T-helper 2 cell treated with Interferon-gamma antibody and Interleukin-4, amounts not matched to agents 5 μg/mL and 100 μg/mL, for 36 hours (primary cell): ENCODE measurements at regions not wholly inside any gene's neighbourhood (a gene's known extent, or its start where the extent isn't known, plus 50 kb on each side); places are given as distances from the start of the nearest gene placed in this dataset.
"Not testable (repeated sequence)": the region's sequence is repeated elsewhere in the genome, so short reads cannot be mapped to it uniquely, and the experiment has no call there.

Experiments
- DNase-seq: peaks from one replicate; pipeline ENCODE4 v3.0.0; 2021; ENCODE audit warnings: low spot score
- H3K27ac Mint-ChIP-seq: one replicate; pipeline ENCODE4 v1.8.0; 2021; ENCODE audit warnings: mild to moderate bottlenecking, mixed read lengths
- H3K27me3 Mint-ChIP-seq: one replicate; pipeline ENCODE4 v1.8.0; 2021; ENCODE audit warnings: low read depth, mixed read lengths
- H3K36me3 Mint-ChIP-seq: one replicate; pipeline ENCODE4 v1.8.0; 2021; ENCODE audit warnings: low read depth, mixed read lengths
- H3K4me1 Mint-ChIP-seq: one replicate; pipeline ENCODE4 v1.8.0; 2021; ENCODE audit warnings: low read depth, mixed read lengths
- H3K4me3 Mint-ChIP-seq: one replicate; pipeline ENCODE4 v1.8.0; 2022; ENCODE audit warnings: mild to moderate bottlenecking, moderate library complexity, mixed read lengths
- H3K9me3 Mint-ChIP-seq: one replicate; pipeline ENCODE4 v1.8.0; 2021; ENCODE audit warnings: mixed read lengths

DNA sequence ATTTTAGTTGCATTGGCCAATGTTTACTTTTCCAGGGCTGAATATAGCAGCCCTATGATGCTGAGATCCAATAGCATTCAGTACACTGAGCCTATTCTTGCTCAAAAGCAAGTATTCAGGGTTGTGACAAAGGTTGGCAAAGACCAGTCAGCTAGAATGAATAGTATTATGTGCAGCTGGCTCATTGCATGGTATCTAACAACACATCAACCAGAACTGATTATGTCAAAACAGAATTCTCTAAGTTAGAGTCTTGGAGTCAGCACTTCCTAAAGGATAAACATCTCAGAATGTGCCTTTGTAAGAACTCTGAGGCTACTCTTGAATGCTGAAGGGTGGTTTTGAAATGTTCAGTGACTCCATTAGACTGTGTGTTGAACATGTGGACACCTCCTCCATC, 774.5 kb upstream of the RGMB start:
- DNase-seq = no peak
- no peaks in the 10 kb centered on the region for H3K36me3 Mint-ChIP-seq
- peaks cover 12% of the 10 kb centered on the region for H3K9me3 Mint-ChIP-seq
- no peak overlapping the region for H3K4me3 Mint-ChIP-seq
- H3K27ac Mint-ChIP-seq = no peak overlapping the region
- H3K27me3 Mint-ChIP-seq = no peaks in the 10 kb centered on the region
- H3K4me1 Mint-ChIP-seq = no peaks in the 10 kb centered on the region

GRCh38 chr5:98004463-98004862, 769.0 kb upstream of the RGMB start:
- H3K27me3 Mint-ChIP-seq = no peaks in the 10 kb centered on the region
- no peaks in the 10 kb centered on the region for H3K36me3 Mint-ChIP-seq
- no peak for DNase-seq
- H3K4me1 Mint-ChIP-seq = no peaks in the 10 kb centered on the region
- H3K9me3 Mint-ChIP-seq = no peaks in the 10 kb centered on the region
- H3K27ac Mint-ChIP-seq = no peak overlapping the region
- H3K4me3 Mint-ChIP-seq = no peak overlapping the region

- H3K4me3 Mint-ChIP-seq = no peak overlapping the region
- H3K4me1 Mint-ChIP-seq = no peaks in the 10 kb centered on the region
- no peak for DNase-seq
- no peaks in the 10 kb centered on the region for H3K9me3 Mint-ChIP-seq
- no peaks in the 10 kb centered on the region for H3K36me3 Mint-ChIP-seq
- no peaks in the 10 kb centered on the region for H3K27me3 Mint-ChIP-seq
- H3K27ac Mint-ChIP-seq = no peak overlapping the region
Measured at GRCh38 chr5:98016771-98017170, 756.7 kb upstream of the RGMB start.

DNA sequence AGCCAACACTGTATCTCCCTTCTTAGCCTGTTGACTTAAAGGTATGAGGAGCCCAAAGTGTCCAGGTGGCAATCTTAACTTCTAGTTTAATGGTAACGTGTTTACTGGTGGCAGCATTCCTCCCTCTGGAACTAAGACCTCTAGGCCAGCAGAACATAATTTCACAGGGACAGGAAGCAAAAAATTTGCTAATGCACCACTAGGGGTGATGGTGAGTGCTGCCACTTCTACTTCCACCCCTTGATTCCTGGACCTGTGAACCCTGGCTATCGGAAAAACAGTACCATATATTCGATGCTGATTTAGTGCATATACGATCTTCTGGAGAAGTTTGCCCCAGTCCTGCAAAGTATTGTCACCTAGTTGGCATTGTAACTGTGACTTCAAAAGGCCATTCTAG, 743.2 kb upstream of the RGMB start:
- H3K4me1 Mint-ChIP-seq, H3K27ac Mint-ChIP-seq, H3K4me3 Mint-ChIP-seq, DNase-seq, H3K36me3 Mint-ChIP-seq, H3K27me3 Mint-ChIP-seq: not testable (repeated sequence)
- peaks cover 14% of the 10 kb centered on the region for H3K9me3 Mint-ChIP-seq

GRCh38 chr5:98031036-98031435, 742.4 kb upstream of the RGMB start:
- not testable (repeated sequence) for H3K4me1 Mint-ChIP-seq, H3K27ac Mint-ChIP-seq, H3K4me3 Mint-ChIP-seq, H3K36me3 Mint-ChIP-seq, DNase-seq, H3K27me3 Mint-ChIP-seq
- peaks cover 10% of the 10 kb centered on the region for H3K9me3 Mint-ChIP-seq

DNA sequence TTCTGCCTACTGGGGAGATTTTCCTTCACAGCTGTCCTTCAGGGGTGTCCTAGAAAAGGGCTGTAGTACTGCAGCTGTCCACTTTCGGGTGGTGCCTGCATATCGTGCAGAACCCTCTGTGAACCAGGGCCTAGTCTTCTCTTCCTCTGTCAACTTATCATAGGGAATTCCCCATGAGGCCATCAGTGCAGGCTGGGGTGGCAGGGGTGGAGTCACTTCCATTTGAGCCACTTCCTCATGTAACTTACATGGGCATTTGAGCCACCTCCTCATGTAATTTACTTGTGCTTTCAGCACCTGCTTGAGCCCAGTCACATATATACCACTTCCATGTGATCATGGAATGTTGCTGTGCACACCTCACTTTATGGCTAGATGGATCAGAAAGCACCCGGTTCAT, 742.0 kb upstream of the RGMB start:
- Mint-ChIP-seq H3K4me3 (no peak overlapping the region), H3K27ac (no peak overlapping the region), H3K27me3 (no peaks in the 10 kb centered on the region), H3K4me1 (no peaks in the 10 kb centered on the region), H3K9me3 (peaks cover 10% of the 10 kb centered on the region), H3K36me3 (no peaks in the 10 kb centered on the region)
- no peak for DNase-seq

GRCh38 chr5:98031926-98032325, 741.5 kb upstream of the RGMB start:
- Mint-ChIP-seq H3K27me3 (no peaks in the 10 kb centered on the region), H3K4me1 (no peaks in the 10 kb centered on the region), H3K27ac (no peak overlapping the region), H3K36me3 (no peaks in the 10 kb centered on the region), H3K4me3 (no peak overlapping the region), H3K9me3 (peaks cover 10% of the 10 kb centered on the region)
- no peak for DNase-seq

DNA sequence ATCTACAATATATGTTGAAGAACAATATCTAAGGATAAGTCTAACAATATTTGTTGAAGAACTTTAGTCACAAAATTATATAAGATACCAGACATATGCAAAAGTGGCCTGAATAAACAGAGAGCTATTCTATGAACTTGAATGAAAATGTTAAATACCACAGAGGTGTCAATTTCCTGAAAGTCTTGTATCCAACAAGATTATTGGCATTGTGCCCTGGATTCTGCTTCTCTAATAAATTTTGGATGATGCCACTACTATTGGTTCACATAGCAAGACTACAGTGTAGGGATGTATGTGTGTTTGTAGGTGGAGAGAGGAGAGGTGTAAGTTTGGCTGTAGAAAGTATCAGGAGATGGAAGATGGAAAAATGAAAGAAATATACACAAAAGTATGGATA, 731.8 kb upstream of the RGMB start:
- no peak for DNase-seq
- H3K4me3 Mint-ChIP-seq = no peak overlapping the region
- H3K9me3 Mint-ChIP-seq = no peaks in the 10 kb centered on the region
- H3K4me1 Mint-ChIP-seq = no peaks in the 10 kb centered on the region
- H3K27me3 Mint-ChIP-seq = no peaks in the 10 kb centered on the region
- H3K36me3 Mint-ChIP-seq = no peaks in the 10 kb centered on the region
- H3K27ac Mint-ChIP-seq = no peak overlapping the region

GRCh38 chr5:98042521-98042920, 730.9 kb upstream of the RGMB start:
- no peak overlapping the region for H3K27ac Mint-ChIP-seq

DNA sequence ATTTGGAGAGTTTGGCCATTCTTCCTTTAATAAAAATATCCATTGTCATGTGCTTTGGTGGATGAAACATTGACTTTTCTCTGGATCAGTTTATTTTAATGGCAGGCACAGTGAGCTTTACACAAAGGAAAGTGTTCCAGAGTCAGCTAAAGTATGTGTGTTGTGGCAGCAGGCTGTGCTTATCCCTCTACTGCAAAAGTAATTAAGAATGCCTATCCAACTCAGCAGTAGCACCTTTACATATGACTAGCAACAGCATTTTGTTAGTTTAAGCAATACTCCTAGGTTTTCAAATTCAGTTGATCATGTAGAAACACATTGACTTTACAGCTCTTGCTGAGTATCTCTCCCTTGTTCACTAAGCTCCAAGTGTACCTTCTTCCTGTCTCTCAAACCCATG, 730.5 kb upstream of the RGMB start:
- Mint-ChIP-seq H3K36me3 (no peaks in the 10 kb centered on the region), H3K27me3 (no peaks in the 10 kb centered on the region), H3K9me3 (no peaks in the 10 kb centered on the region), H3K27ac (no peak overlapping the region), H3K4me3 (no peak overlapping the region), H3K4me1 (no peaks in the 10 kb centered on the region)
- DNase-seq = no peak

More at GRCh38 chr5:98042521-98042920, 730.9 kb upstream of the RGMB start:
- Mint-ChIP-seq H3K36me3 (no peaks in the 10 kb centered on the region), H3K4me3 (no peak overlapping the region), H3K9me3 (no peaks in the 10 kb centered on the region), H3K4me1 (no peaks in the 10 kb centered on the region), H3K27me3 (no peaks in the 10 kb centered on the region)
- DNase-seq = no peak

GRCh38 chr5:98050583-98050982, 722.9 kb upstream of the RGMB start:
- DNase-seq = no peak
- H3K4me1 Mint-ChIP-seq = no peaks in the 10 kb centered on the region
- H3K4me3 Mint-ChIP-seq = no peak overlapping the region
- no peaks in the 10 kb centered on the region for H3K36me3 Mint-ChIP-seq
- H3K27me3 Mint-ChIP-seq = no peaks in the 10 kb centered on the region
- no peak overlapping the region for H3K27ac Mint-ChIP-seq
- no peaks in the 10 kb centered on the region for H3K9me3 Mint-ChIP-seq

DNA sequence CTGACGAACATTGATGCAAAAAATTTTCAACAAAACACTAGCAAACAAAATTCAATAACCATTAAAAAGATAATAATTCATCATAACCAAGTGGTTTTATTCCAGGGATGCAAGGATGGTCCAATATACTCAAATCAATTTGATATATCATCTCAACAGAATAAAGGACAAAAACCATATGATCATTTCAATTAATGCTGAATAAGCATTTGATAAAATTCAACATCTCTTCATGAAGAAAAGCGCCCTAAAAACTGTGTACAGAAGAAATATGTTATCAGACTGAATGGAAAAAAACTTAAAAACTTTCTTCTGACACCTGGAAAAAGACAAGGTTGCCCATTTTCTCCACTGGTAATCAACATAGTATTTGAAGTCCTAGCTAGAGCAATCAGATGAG, 720.3 kb upstream of the RGMB start:
- no peaks in the 10 kb centered on the region for H3K4me1 Mint-ChIP-seq
- no peak overlapping the region for H3K27ac Mint-ChIP-seq
- no peaks in the 10 kb centered on the region for H3K27me3 Mint-ChIP-seq
- H3K9me3 Mint-ChIP-seq = no peaks in the 10 kb centered on the region
- H3K4me3 Mint-ChIP-seq = no peak overlapping the region
- DNase-seq = no peak
- no peaks in the 10 kb centered on the region for H3K36me3 Mint-ChIP-seq

- Mint-ChIP-seq H3K4me1 (no peaks in the 10 kb centered on the region), H3K9me3 (no peaks in the 10 kb centered on the region), H3K27ac (no peak overlapping the region), H3K27me3 (no peaks in the 10 kb centered on the region), H3K4me3 (no peak overlapping the region), H3K36me3 (no peaks in the 10 kb centered on the region)
- no peak for DNase-seq
Measured at GRCh38 chr5:98060148-98060547, 713.3 kb upstream of the RGMB start.

DNA sequence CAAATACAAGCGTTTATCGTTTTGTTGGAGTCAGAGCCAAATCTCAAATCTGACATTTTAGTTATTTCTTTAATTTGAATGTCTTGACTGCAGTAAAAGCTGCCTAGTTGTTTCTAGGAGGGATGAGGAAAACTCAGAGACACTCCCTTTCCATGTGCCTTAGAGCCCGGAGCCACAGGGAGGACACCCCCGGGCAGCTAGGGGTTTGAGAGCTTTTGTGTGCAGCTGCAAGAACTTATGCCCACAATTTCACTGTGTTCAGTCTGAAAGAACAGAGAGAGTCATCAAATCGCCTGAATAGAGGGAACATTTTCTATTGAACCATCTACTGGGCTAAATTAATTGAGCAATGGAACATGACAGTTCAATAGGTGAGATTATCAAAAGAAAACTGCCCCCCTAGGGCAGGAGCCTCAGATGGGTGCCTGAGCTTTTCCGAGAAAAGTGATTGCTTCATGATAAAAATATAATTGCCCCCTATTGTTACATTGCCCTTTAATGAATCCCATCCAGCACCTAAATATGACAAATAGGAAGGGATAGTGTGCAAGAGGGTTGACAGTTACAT, 709.3 kb upstream of the RGMB start:
- no peaks in the 10 kb centered on the region for H3K4me1 Mint-ChIP-seq
- no peaks in the 10 kb centered on the region for H3K27me3 Mint-ChIP-seq
- no peaks in the 10 kb centered on the region for H3K9me3 Mint-ChIP-seq
- DNase-seq = no peak
- H3K27ac Mint-ChIP-seq = no peak overlapping the region
- H3K4me3 Mint-ChIP-seq = no peak overlapping the region
- H3K36me3 Mint-ChIP-seq = no peaks in the 10 kb centered on the region

GRCh38 chr5:98065261-98065909, 708.1 kb upstream of the RGMB start:
- H3K4me1 Mint-ChIP-seq = peaks cover 4% of the 10 kb centered on the region
- no peaks in the 10 kb centered on the region for H3K27me3 Mint-ChIP-seq
- no peak for DNase-seq
- no peak overlapping the region for H3K4me3 Mint-ChIP-seq
- no peaks in the 10 kb centered on the region for H3K36me3 Mint-ChIP-seq
- H3K9me3 Mint-ChIP-seq = no peaks in the 10 kb centered on the region
- H3K27ac Mint-ChIP-seq = no peak overlapping the region
